H54 (cell line): ENCODE measurements at regions not wholly inside any gene's neighbourhood (a gene's known extent, or its start where the extent isn't known, plus 50 kb on each side); places are given as distances from the start of the nearest gene placed in this dataset.
"Not testable (repeated sequence)": the region's sequence is repeated elsewhere in the genome, so short reads cannot be mapped to it uniquely, and the experiment has no call there.

ENCODE experiments used
- DNase-seq: peaks from one replicate; pipeline ENCODE4 v3.0.0; 2011; ENCODE audit warnings: low spot score, mixed read lengths; ENCODE audit not compliant: insufficient read length
- FAIRE-seq: peaks from 3 replicates; lab custom pipeline; 2011; peaks lifted over from hg19 to GRCh38; lab: Jason Lieb, UNC
- POLR2A ChIP-seq: IDR thresholded peaks from 2 replicates; pipeline ENCODE4 v1.6.1; 2011; ENCODE audit warnings: low read depth, mild to moderate bottlenecking, low read length

DNA sequence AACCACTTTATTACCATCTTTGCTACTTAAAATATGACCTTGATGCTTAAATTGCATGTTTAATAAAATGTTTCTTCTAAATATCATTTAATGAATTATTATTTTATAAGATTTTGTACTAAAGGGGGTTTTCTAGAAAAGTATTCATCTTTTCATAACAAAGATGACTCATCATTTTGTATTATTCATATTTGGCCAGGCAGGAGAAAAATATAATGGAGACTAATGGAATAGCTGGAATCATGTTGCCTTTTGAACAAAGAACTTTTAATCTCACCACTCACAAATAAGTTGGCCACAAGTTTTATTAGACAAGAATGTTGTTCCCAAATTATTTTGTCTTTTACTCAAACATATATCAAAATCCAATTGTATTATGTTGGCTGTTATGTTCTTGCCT is 882.4 kb downstream of the DSC3 start:
- DNase-seq (no peak), FAIRE-seq (no peak)
- no peak for TF ChIP-seq POLR2A

- DNase-seq: no peak
- TF ChIP-seq POLR2A: no peak
- FAIRE-seq: no peak
Measured at GRCh38 chr18:30150586-30151250, 891.8 kb downstream of the DSC3 start.

GRCh38 chr18:30149585-30149984 is 893.0 kb downstream of the DSC3 start:
- FAIRE-seq: no peak
- no peak for DNase-seq
- no peak for TF ChIP-seq POLR2A

DNA sequence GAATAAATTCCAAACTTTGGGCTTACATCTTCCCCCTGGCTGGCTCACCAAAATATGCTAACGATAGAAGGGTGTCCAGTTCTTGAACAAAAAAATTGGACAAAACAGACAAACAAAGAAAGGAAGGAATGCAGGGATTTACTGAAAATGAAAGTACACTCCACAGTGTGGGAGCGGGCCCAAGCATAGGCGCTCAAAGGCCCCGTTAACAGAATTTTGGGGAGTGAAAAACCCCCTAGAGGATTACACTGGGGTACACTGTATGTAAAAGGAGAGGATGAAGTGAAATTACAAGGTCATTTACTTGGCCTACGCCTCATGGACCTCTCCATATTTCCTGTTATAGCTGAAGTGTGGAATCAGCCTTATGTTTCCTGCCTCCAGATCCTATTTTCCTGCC is 899.7 kb downstream of the DSC3 start:
- DNase-seq: no peak
- FAIRE-seq: no peak
- TF ChIP-seq POLR2A: no peak

DNA sequence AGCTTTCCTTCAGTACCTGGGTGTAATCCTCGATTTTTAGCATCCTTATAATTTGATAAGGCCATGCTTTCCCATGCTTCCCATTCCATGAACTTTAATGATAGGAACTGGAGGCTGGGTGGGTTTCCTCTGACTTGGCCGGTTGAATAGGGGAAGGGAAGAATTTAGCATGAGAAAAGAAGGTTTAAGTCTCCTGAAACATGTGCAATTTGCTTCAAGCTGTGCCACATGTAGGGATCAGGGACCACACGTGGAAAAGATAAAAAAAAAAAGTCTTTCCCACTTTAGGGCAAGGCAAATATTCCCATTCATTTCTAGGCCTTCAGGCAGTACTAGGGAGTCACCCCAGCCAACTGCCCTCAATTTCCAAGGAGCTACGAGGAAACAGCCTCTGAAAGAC is 900.3 kb downstream of the DSC3 start:
- DNase-seq: no peak
- no peak for TF ChIP-seq POLR2A
- no peak for FAIRE-seq

- not testable (repeated sequence) for FAIRE-seq, DNase-seq
Measured at GRCh38 chr18:30141506-30141905, 901.0 kb downstream of the DSC3 start.

- DNase-seq: no peak
- no peak for FAIRE-seq
- no peak for TF ChIP-seq POLR2A
Measured at GRCh38 chr18:30139631-30140287, 902.8 kb downstream of the DSC3 start.

DNA sequence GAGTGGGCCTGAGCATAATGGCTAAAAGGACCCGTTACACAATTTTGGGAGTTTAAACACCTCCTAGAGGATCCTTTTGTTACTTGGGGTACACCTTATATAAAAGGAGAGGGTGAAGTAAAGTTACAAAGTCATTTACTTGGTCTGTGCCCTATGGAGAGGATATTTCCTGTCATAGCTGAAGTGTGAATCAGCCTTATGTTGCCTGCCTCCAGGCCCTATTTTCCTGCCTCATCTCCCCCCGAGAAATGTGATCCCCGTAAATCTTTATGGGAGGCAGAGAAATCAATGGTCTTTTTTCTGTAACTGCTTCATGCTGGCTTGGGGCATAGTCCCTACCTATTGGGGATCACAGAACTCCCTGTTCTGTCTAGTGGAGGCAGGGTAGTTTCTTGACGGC is 906.6 kb downstream of the DSC3 start:
- TF ChIP-seq POLR2A: no peak
- DNase-seq (no peak), FAIRE-seq (no peak)

- FAIRE-seq (no peak), DNase-seq (no peak)
- TF ChIP-seq POLR2A: no peak
Measured at GRCh38 chr18:30134020-30134419, 908.5 kb downstream of the DSC3 start.

- FAIRE-seq (no peak), DNase-seq (no peak)
- TF ChIP-seq POLR2A: no peak
Measured at GRCh38 chr18:30132959-30133358, 909.6 kb downstream of the DSC3 start.

- no peak for DNase-seq
- TF ChIP-seq POLR2A: no peak
- no peak for FAIRE-seq
Measured at GRCh38 chr18:30121397-30121796, 921.1 kb downstream of the DSC3 start.

DNA sequence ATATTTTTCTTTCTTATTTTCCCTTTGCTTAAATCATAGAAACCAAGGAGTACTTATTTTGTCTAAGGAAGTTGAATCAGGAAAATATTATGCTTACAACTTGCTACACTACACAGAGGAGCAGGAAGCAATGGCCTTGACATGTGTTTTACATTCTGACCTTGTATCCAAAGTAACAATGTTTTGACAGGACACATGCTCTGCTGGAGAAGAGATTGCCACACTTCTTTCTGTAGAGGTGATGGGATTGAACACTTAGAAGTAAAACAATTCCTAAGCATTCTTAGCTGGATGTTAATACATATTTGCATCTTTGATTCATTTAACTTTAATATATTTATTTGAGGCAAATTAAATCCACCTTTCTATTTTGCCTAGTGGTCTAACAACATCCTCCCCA is 929.1 kb downstream of the DSC3 start:
- FAIRE-seq: no peak
- no peak for TF ChIP-seq POLR2A
- no peak for DNase-seq

DNA sequence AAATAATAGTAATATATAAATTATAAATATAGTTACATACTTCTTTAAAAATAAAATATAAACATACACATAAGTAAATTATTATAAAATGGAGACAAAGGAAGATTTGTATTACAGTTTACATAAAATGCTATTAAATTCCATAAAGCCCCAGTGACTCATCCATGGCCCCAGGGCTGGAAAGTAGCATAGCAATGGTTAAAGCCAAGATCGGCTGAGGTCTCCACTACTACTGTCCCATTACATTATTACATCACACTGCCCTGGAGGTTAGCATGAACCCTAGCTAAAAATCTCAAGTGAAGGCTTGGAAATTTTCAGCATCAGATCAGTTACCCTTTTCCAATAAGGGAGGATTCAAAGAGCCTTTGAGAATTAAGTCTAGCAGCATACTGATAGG is 936.2 kb downstream of the DSC3 start:
- TF ChIP-seq POLR2A: no peak
- FAIRE-seq: no peak
- DNase-seq: no peak

DNA sequence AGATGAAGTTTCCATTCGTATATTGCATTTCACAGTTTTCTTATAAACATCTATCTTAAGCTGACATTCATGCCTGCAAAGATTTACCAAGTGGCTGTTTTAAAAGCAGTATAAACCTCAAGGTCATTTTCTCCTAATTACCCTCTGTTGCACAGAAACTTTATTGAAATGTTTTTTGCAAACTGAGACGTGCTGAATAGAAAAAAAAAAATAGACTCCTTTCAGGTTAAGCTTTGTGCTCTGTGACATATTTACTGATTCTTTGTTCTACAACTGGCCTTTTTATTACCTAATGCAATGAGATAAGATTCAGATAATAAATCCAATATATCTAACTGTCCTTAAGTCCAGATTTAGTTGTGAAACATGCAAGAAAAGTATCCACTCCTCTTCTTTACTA is 938.7 kb downstream of the DSC3 start:
- no peak for TF ChIP-seq POLR2A

GRCh38 chr18:30096796-30097195 is 945.7 kb downstream of the DSC3 start:
- no peak for FAIRE-seq

More for the DNA sequence above, 938.7 kb downstream of the DSC3 start:
- DNase-seq (no peak), FAIRE-seq (no peak)

GRCh38 chr18:30094556-30094955 is 948.0 kb downstream of the DSC3 start:
- DNase-seq (peak; percentile 1), FAIRE-seq (no peak)
- no peak for TF ChIP-seq POLR2A

More at GRCh38 chr18:30096796-30097195, 945.7 kb downstream of the DSC3 start:
- no peak for TF ChIP-seq POLR2A
- no peak for DNase-seq
